CD14-positive monocyte (primary cell): ENCODE measurements at regions not wholly inside any gene's neighbourhood (a gene's known extent, or its start where the extent isn't known, plus 50 kb on each side); places are given as distances from the start of the nearest gene placed in this dataset.

Experiments used
- DNase-seq, 3 donors: peaks; one replicate each; pipeline ENCODE4 v3.0.0-alpha.2; 2011 to 2022
- H2AFZ ChIP-seq: 2 replicates; pipeline ENCODE4 v1.6.0; 2012; ENCODE audit warnings: mild to moderate bottlenecking, low read depth, low read length, inconsistent platforms; ENCODE audit not compliant: insufficient read depth, poor library complexity, severe bottlenecking
- H3K27ac ChIP-seq, 2 donors: 1 replicate in 1 of 2; 2 replicates in 1 of 2; pipeline ENCODE4 v1.5.1; 2012 to 2013; ENCODE audit warnings: low read length in 2 of 2, control low read depth in 1 of 2, inconsistent platforms in 1 of 2, low read depth in 1 of 2, mild to moderate bottlenecking in 1 of 2
- H3K27me3 ChIP-seq, 2 donors: one replicate each; pipeline versions ENCODE4 v1.6.0 to v1.6.1; 2011 to 2013; ENCODE audit warnings: low read length in 2 of 2; ENCODE audit not compliant: control insufficient read depth in 2 of 2, insufficient read depth in 2 of 2
- H3K36me3 ChIP-seq, 2 donors: replicated peaks in 1 of 2; 1 replicate in 1 of 2; 2 replicates in 1 of 2; pipeline versions ENCODE4 v1.5.1 to v1.6.1; 2012 to 2013; ENCODE audit warnings: low read length in 2 of 2, control low read depth in 1 of 2, inconsistent platforms in 1 of 2, mild to moderate bottlenecking in 1 of 2; ENCODE audit not compliant: insufficient read depth in 2 of 2, control insufficient read depth in 1 of 2
- H3K4me1 ChIP-seq, 2 donors: 1 replicate in 1 of 2; 2 replicates in 1 of 2; pipeline versions ENCODE4 v1.5.1 to v1.6.1; 2012 to 2013; ENCODE audit warnings: low read length in 2 of 2, control low read depth in 1 of 2, inconsistent platforms in 1 of 2, mild to moderate bottlenecking in 1 of 2, moderate library complexity in 1 of 2; ENCODE audit not compliant: insufficient read depth in 2 of 2, control insufficient read depth in 1 of 2
- H3K4me2 ChIP-seq: replicated peaks from 2 replicates; pipeline ENCODE3; 2012; ENCODE audit warnings: low read length, moderate library complexity, mild to moderate bottlenecking; ENCODE audit not compliant: poor library complexity, severe bottlenecking; ENCODE audit errors: extremely low read depth
- H3K4me3 ChIP-seq, 3 experiments: fragments of 200-600 bp in 1 of 3; sonication (generic) in 1 of 3; replicated peaks in 1 of 3; 1 replicate in 2 of 3; 2 replicates in 1 of 3; pipeline ENCODE4 v1.5.1; 2011 to 2013; ENCODE audit warnings: low read length in 3 of 3, mild to moderate bottlenecking in 3 of 3, control low read depth in 2 of 3, low read depth in 2 of 3, inconsistent platforms in 1 of 3, moderate library complexity in 1 of 3
- H3K79me2 ChIP-seq: 2 replicates; pipeline ENCODE4 v1.6.0; 2012; ENCODE audit warnings: mild to moderate bottlenecking, control low read depth, inconsistent platforms, low read length, moderate library complexity; ENCODE audit not compliant: insufficient read depth
- H3K9ac ChIP-seq: 2 replicates; pipeline ENCODE4 v1.6.0; 2017; ENCODE audit warnings: low read length, mild to moderate bottlenecking; ENCODE audit not compliant: insufficient read depth, poor library complexity, severe bottlenecking
- H3K9me3 ChIP-seq, 2 donors: replicated peaks in 1 of 2; 1 replicate in 1 of 2; 2 replicates in 1 of 2; pipeline versions ENCODE4 v1.5.1 to v1.6.1; 2012 to 2013; ENCODE audit warnings: low read length in 2 of 2, control low read depth in 1 of 2; ENCODE audit not compliant: control insufficient read depth in 1 of 2, insufficient read depth in 1 of 2
- H4K20me1 ChIP-seq: 2 replicates; pipeline ENCODE4 v1.6.0; 2012; ENCODE audit warnings: mild to moderate bottlenecking, low read length, control low read depth, moderate library complexity; ENCODE audit not compliant: insufficient read depth
- H3K27ac Mint-ChIP-seq, 7 donors: one replicate each; pipeline ENCODE4 v1.8.0; 2020; ENCODE audit warnings: mild to moderate bottlenecking in 7 of 7, mixed read lengths in 7 of 7, moderate library complexity in 6 of 7, inconsistent platforms in 2 of 7
- H3K27me3 Mint-ChIP-seq, 3 donors: one replicate each; pipeline ENCODE4 v1.8.0; 2021 to 2022; ENCODE audit warnings: low read depth in 3 of 3, mild to moderate bottlenecking in 3 of 3, mixed read lengths in 3 of 3, moderate library complexity in 3 of 3, inconsistent platforms in 1 of 3
- H3K36me3 Mint-ChIP-seq, 2 donors: one replicate each; pipeline ENCODE4 v1.8.0; 2020; ENCODE audit warnings: mixed read lengths in 2 of 2, inconsistent platforms in 1 of 2, mild to moderate bottlenecking in 1 of 2
- H3K4me1 Mint-ChIP-seq: one replicate; pipeline ENCODE4 v1.8.0; 2020; ENCODE audit warnings: mild to moderate bottlenecking, mixed read lengths
- H3K4me3 Mint-ChIP-seq, 2 donors: one replicate each; pipeline ENCODE4 v1.8.0; 2020; ENCODE audit warnings: mild to moderate bottlenecking in 2 of 2, mixed read lengths in 2 of 2, moderate library complexity in 1 of 2
- H3K9me3 Mint-ChIP-seq, 7 donors: one replicate each; pipeline ENCODE4 v1.8.0; 2020 to 2022; ENCODE audit warnings: mixed read lengths in 7 of 7, mild to moderate bottlenecking in 6 of 7, moderate library complexity in 6 of 7, inconsistent platforms in 2 of 7
- CTCF ChIP-seq: fragments of 200-600 bp; IDR thresholded peaks from one replicate; pipeline ENCODE4 v1.8.0; 2022; ENCODE audit warnings: antibody characterized with exemption, mild to moderate bottlenecking
- WGBS: methylation state at CpG from one replicate; pipeline ENCODE4 v1.1.5; 2013; ENCODE audit warnings: missing lambda C conversion rate; ENCODE audit not compliant: insufficient coverage; 5-methylcytosine and 5-hydroxymethylcytosine counted together
- intact Hi-C, 2 donors: fragments of 100-400 bp; cut with micrococcal nuclease; formaldehyde crosslinking; loops; one replicate each; pipeline versions ENCODE4 v1.15.0 to v1.15.1; 2023

GRCh38 chr13:56902276-56902675 is 238.4 kb upstream of the PRR20A start:
- H3K9me3 Mint-ChIP-seq, result peaks cover 0 to 13% (median 4%) of the 10 kb centered on the region in 7 donors
- WGBS, result no CpG with 5 or more reads among the region's 9 CpGs
- H3K27ac Mint-ChIP-seq, result peak overlapping the region in 1 of 7 donors; percentile 0
- no peaks in the 10 kb centered on the region for H3K36me3 ChIP-seq
- no peaks in the 10 kb centered on the region for H3K27me3 Mint-ChIP-seq
- TF ChIP-seq CTCF, result no peak
- DNase-seq, result no peak
- no peak overlapping the region for H3K9ac ChIP-seq
- H3K79me2 ChIP-seq, result no peaks in the 10 kb centered on the region
- no peak overlapping the region for H3K4me2 ChIP-seq
- no peak overlapping the region for H2AFZ ChIP-seq
- no peaks in the 10 kb centered on the region for H3K27me3 ChIP-seq
- intact Hi-C loops, result no loop called here
- H3K36me3 Mint-ChIP-seq, result no peaks in the 10 kb centered on the region
- no peaks in the 10 kb centered on the region for H3K4me1 Mint-ChIP-seq
- no peaks in the 10 kb centered on the region for H3K4me1 ChIP-seq
- no peak overlapping the region for H3K4me3 Mint-ChIP-seq
- H3K4me3 ChIP-seq, result no peak overlapping the region
- no peak overlapping the region for H3K27ac ChIP-seq
- H4K20me1 ChIP-seq, result no peaks in the 10 kb centered on the region
- peaks cover 5 to 10% of the 10 kb centered on the region in 2 donors for H3K9me3 ChIP-seq

- Mint-ChIP-seq H3K4me1 (no peaks in the 10 kb centered on the region), H3K4me3 (no peak overlapping the region), H3K27me3 (no peaks in the 10 kb centered on the region), H3K9me3 (peaks cover 0 to 13% (median 4%) of the 10 kb centered on the region in 7 donors), H3K36me3 (no peaks in the 10 kb centered on the region), H3K27ac (no peak overlapping the region)
- H3K9me3 ChIP-seq, result peaks cover 5 to 10% of the 10 kb centered on the region in 2 donors
- H3K27me3 ChIP-seq, result no peaks in the 10 kb centered on the region
- H3K4me2 ChIP-seq, result no peak overlapping the region
- no peaks in the 10 kb centered on the region for H4K20me1 ChIP-seq
- no peak overlapping the region for H3K4me3 ChIP-seq
- H3K79me2 ChIP-seq, result no peaks in the 10 kb centered on the region
- DNase-seq, result no peak
- WGBS, result no CpG with 5 or more reads among the region's 3 CpGs
- no peak for TF ChIP-seq CTCF
- no peak overlapping the region for H3K9ac ChIP-seq
- intact Hi-C loops, result no loop called here
- no peaks in the 10 kb centered on the region for H3K4me1 ChIP-seq
- no peak overlapping the region for H2AFZ ChIP-seq
- H3K36me3 ChIP-seq, result no peaks in the 10 kb centered on the region
- H3K27ac ChIP-seq, result no peak overlapping the region
Measured at GRCh38 chr13:56903710-56904282, 236.9 kb upstream of the PRR20A start.
